ENCODE measurements at regions not wholly inside any gene's neighbourhood (a gene's known extent, or its start where the extent isn't known, plus 50 kb on each side); places are given as distances from the start of the nearest gene placed in this dataset.

- ChIA-PET RAD21 (ENCODE audit: low non-redundant PET in 1 of 2, low total read pairs in 2 of 2, uncharacterized antibody in 2 of 2, unreplicated experiment in 2 of 2) (no interaction called here), CTCF (no interaction called here), POLR2A (no interaction called here)
- H3K36me3 ChIP-seq (ENCODE audit: control insufficient read depth in 1 of 2, insufficient read depth in 2 of 2, low read length in 2 of 2), result no peaks in the 10 kb centered on the region
- H3K79me2 ChIP-seq (ENCODE audit: insufficient read depth, low read length), result no peaks in the 10 kb centered on the region
- TF ChIP-seq POLR2AphosphoS5 (IDR thresholded peaks at IDR 0.05; ENCODE audit: low read depth, low read length) (no peak), ZFX (IDR thresholded peaks at IDR 0.05) (no peak), SIN3A (IDR thresholded peaks at IDR 0.05; ENCODE audit: low read depth) (no peak), SP1 (IDR thresholded peaks at IDR 0.05; ENCODE audit: low read depth) (no peak), JUND (IDR thresholded peaks at IDR 0.05) (no peak), YY1 (IDR thresholded peaks at IDR 0.05; ENCODE audit: extremely low read depth, insufficient replicate concordance, low read depth, low read length) (no peak), MAX (IDR thresholded peaks at IDR 0.05) (no peak), ATF3 (IDR thresholded peaks at IDR 0.05) (no peak), ZBTB33 (IDR thresholded peaks at IDR 0.05; ENCODE audit: extremely low read depth, insufficient replicate concordance, low read length) (no peak), EGR1 (IDR thresholded peaks at IDR 0.05; ENCODE audit: low read depth) (no peak), CTCF (IDR thresholded peaks at IDR 0.05 in 2 of 3, conservative IDR thresholded peaks at IDR 0.05 in 1 of 3; ENCODE audit: borderline replicate concordance in 1 of 3, insufficient read depth in 1 of 3, low read depth in 2 of 3, low read length in 2 of 3) (no peak), CBX3 (IDR thresholded peaks at IDR 0.05; ENCODE audit: low read depth) (no peak), TCF7L2 (IDR thresholded peaks at IDR 0.05; ENCODE audit: borderline replicate concordance, extremely low read depth, insufficient read depth, insufficient read length) (no peak), EZH2 (IDR thresholded peaks at IDR 0.05) (no peak), POLR2A (IDR thresholded peaks at IDR 0.05; ENCODE audit: borderline replicate concordance, extremely low read depth, insufficient read depth, insufficient read length) (no peak)
- 0 out of 4 replicates have a peak, but pooled peaks cover 0 to 4% of the 10 kb centered on the region in 2 experiments for H3K9me3 ChIP-seq (ENCODE audit: control insufficient read depth in 1 of 2, insufficient read depth in 1 of 2, low read depth in 1 of 2, low read length in 2 of 2)
- H3K4me3 ChIP-seq (replicated peaks in 1 of 2; ENCODE audit: low read depth in 1 of 2, low read length in 2 of 2), result no peak overlapping the region
- no peak for ATAC-seq
- intact Hi-C loops (cut with micrococcal nuclease), result no loop called here
- no TSS peak for BruUV-seq (replicated peaks)
- H4K20me1 ChIP-seq (ENCODE audit: insufficient read depth), result no peaks in the 10 kb centered on the region
- H3K9me2 ChIP-seq (ENCODE audit: insufficient read depth), result no peaks in the 10 kb centered on the region
- no peak for DNase-seq (ENCODE audit: low read depth, low spot score)
- no peak overlapping the region for H3K4me2 ChIP-seq (ENCODE audit: low read length)
- no peaks in the 10 kb centered on the region for H3K4me1 ChIP-seq (ENCODE audit: control insufficient read depth in 1 of 2, insufficient read depth in 2 of 2, low read length in 2 of 2)
- H3K9ac ChIP-seq (ENCODE audit: low read length), result no peak overlapping the region
- no peaks in the 10 kb centered on the region for H3K27me3 ChIP-seq (ENCODE audit: insufficient read depth, low read length)
- no peak overlapping the region for H2AFZ ChIP-seq (ENCODE audit: low read depth, low read length, poor library complexity, severe bottlenecking)
- no peak overlapping the region for H3K27ac ChIP-seq (ENCODE audit: low read depth, low read length)
Observed at GRCh38 chr13:80074811-80075210, 266.1 kb downstream of the SPRY2 start.
